Stimulated activated naive CD8-positive, alpha-beta T cell treated with anti-CD3 and anti-CD28 coated beads, Interleukin-15, Interleukin-2, amounts not matched to agents 100 U/mL and 50 U/mL, for 24 hours (primary cell): ENCODE measurements at regions not wholly inside any gene's neighbourhood (a gene's known extent, or its start where the extent isn't known, plus 50 kb on each side); places are given as distances from the start of the nearest gene placed in this dataset.
"Not testable (repeated sequence)": the region's sequence is repeated elsewhere in the genome, so short reads cannot be mapped to it uniquely, and the experiment has no call there.

ENCODE experiments used
- ATAC-seq: fragments of 150-1000 bp; cut with Tn5 transposase; one replicate; pipeline ENCODE4 v1.10.0; 2021
- DNase-seq: peaks from one replicate; pipeline ENCODE4 v3.0.0; 2021

- no peak for DNase-seq
- no peak for ATAC-seq
These were observed 136.2 kb upstream of the NRBF2 start for GRCh38 chr10:62996925-62997324.

- DNase-seq = no peak
- no peak for ATAC-seq
These were observed 136.6 kb upstream of the NRBF2 start for GRCh38 chr10:62996516-62996915.

GRCh38 chr10:62993121-62993520 lies 140.0 kb upstream of the NRBF2 start:
- DNase-seq (no peak), ATAC-seq (no peak)

GRCh38 chr10:62992145-62992721 lies 140.9 kb upstream of the NRBF2 start:
- DNase-seq (peak; percentile 25), ATAC-seq (peak; percentile 15)

GRCh38 chr10:62990126-62990525 lies 143.0 kb upstream of the NRBF2 start:
- ATAC-seq (peak; percentile 54), DNase-seq (no peak)

- DNase-seq = no peak
These were observed 147.1 kb upstream of the NRBF2 start for GRCh38 chr10:62985807-62986600.

GRCh38 chr10:62981096-62981495 lies 152.0 kb upstream of the NRBF2 start:
- ATAC-seq = peak; percentile 34
- DNase-seq = no peak

More at GRCh38 chr10:62985807-62986600, 147.1 kb upstream of the NRBF2 start:
- ATAC-seq = no peak

GRCh38 chr10:62980687-62981086 lies 152.4 kb upstream of the NRBF2 start:
- DNase-seq (peak; percentile 50), ATAC-seq (peak; percentile 93)

- ATAC-seq (no peak), DNase-seq (no peak)
These were observed 153.2 kb upstream of the NRBF2 start for GRCh38 chr10:62979921-62980320.

- DNase-seq (no peak), ATAC-seq (peak; percentile 71)
These were observed 154.6 kb upstream of the NRBF2 start for GRCh38 chr10:62978482-62978881.

- not testable (repeated sequence) for ATAC-seq
These were observed 158.3 kb upstream of the NRBF2 start for GRCh38 chr10:62974795-62975194.

GRCh38 chr10:62972103-62972502 lies 155.9 kb upstream of the EGR2 start:
- no peak for ATAC-seq
- no peak for DNase-seq

More at GRCh38 chr10:62974795-62975194, 158.3 kb upstream of the NRBF2 start:
- not testable (repeated sequence) for DNase-seq

- DNase-seq (no peak), ATAC-seq (no peak)
These were observed 147.9 kb upstream of the EGR2 start for GRCh38 chr10:62964026-62964425.

GRCh38 chr10:62961951-62962523 lies 145.9 kb upstream of the EGR2 start:
- ATAC-seq (no peak), DNase-seq (no peak)

GRCh38 chr10:62960416-62960815 lies 144.2 kb upstream of the EGR2 start:
- DNase-seq (no peak), ATAC-seq (no peak)

GRCh38 chr10:62959553-62959952 lies 143.4 kb upstream of the EGR2 start:
- ATAC-seq = no peak
- no peak for DNase-seq

- DNase-seq = no peak
These were observed 142.8 kb upstream of the EGR2 start for GRCh38 chr10:62958980-62959379.

GRCh38 chr10:62946278-62946677 lies 130.1 kb upstream of the EGR2 start:
- no peak for ATAC-seq
- DNase-seq = no peak

More at GRCh38 chr10:62958980-62959379, 142.8 kb upstream of the EGR2 start:
- ATAC-seq = no peak

- DNase-seq = no peak
- ATAC-seq = no peak
These were observed 123.5 kb upstream of the EGR2 start for GRCh38 chr10:62939698-62940097.

- no peak for ATAC-seq
- DNase-seq = no peak
These were observed 122.5 kb upstream of the EGR2 start for GRCh38 chr10:62938672-62939071.

GRCh38 chr10:62937674-62938073 lies 121.5 kb upstream of the EGR2 start:
- no peak for ATAC-seq
- no peak for DNase-seq

GRCh38 chr10:62935022-62935421 lies 118.9 kb upstream of the EGR2 start:
- ATAC-seq = no peak

GRCh38 chr10:62934258-62934657 lies 118.1 kb upstream of the EGR2 start:
- DNase-seq = no peak
- no peak for ATAC-seq

More at GRCh38 chr10:62935022-62935421, 118.9 kb upstream of the EGR2 start:
- DNase-seq = no peak
